ENCODE measurements at regions not wholly inside any gene's neighbourhood (a gene's known extent, or its start where the extent isn't known, plus 50 kb on each side); places are given as distances from the start of the nearest gene placed in this dataset.

- H3K4me1 ChIP-seq (ENCODE audit: insufficient read depth, low read length), result no peaks in the 10 kb centered on the region
- H3K27me3 ChIP-seq (ENCODE audit: insufficient read depth, low read length), result no peaks in the 10 kb centered on the region
- H3K4me2 ChIP-seq (ENCODE audit: insufficient read depth, insufficient read length, low read length), result no peak overlapping the region
- H3K18ac ChIP-seq (ENCODE audit: insufficient read length, low read depth, low read length), result no peak overlapping the region
- H4K91ac ChIP-seq (ENCODE audit: insufficient read length, low read depth, low read length), result no peak overlapping the region
- no peak overlapping the region for H4K8ac ChIP-seq (replicated peaks; ENCODE audit: insufficient read length, low read depth, low read length)
- no peaks in the 10 kb centered on the region for H3K36me3 Mint-ChIP-seq (ENCODE audit: insufficient read depth in 1 of 3, low read depth in 3 of 3)
- H2BK5ac ChIP-seq (ENCODE audit: insufficient read length, low read length), result no peak overlapping the region
- H2BK120ac ChIP-seq (ENCODE audit: low read depth, low read length, poor library complexity, severe bottlenecking), result no peak overlapping the region
- H2BK15ac ChIP-seq (ENCODE audit: low read depth, low read length), result no peak overlapping the region
- no peak overlapping the region for H3K23ac ChIP-seq (ENCODE audit: insufficient read length, low read depth, low read length)
- DNase-seq, result peak; percentile 56
- no peaks in the 10 kb centered on the region for H3K23me2 ChIP-seq (ENCODE audit: insufficient read length, low read depth, low read length, poor library complexity, severe bottlenecking)
- no peaks in the 10 kb centered on the region for H3K79me1 ChIP-seq (ENCODE audit: insufficient read depth, low read depth, low read length, poor library complexity, severe bottlenecking)
- H3K14ac ChIP-seq (ENCODE audit: insufficient read depth, low read length), result no peak overlapping the region
- no CpG with 5 or more reads among the region's 12 CpGs for WGBS (ENCODE audit: extremely low coverage, insufficient read length, low lambda C conversion rate)
- no peaks in the 10 kb centered on the region for H3K9me3 ChIP-seq (ENCODE audit: control insufficient read depth, low read depth, low read length)
- H3K4me1 Mint-ChIP-seq, result peaks cover 13 to 18% of the 10 kb centered on the region in 2 experiments
- TF ChIP-seq CTCF (conservative IDR thresholded peaks at IDR 0.05), result no peak
- peaks cover 2% of the 10 kb centered on the region; the same call in 1 of the 2 replicates for H3K27me3 Mint-ChIP-seq (ENCODE audit: low read depth)
- H3T11ph ChIP-seq (ENCODE audit: low read length), result no peak overlapping the region
- H3K79me2 ChIP-seq (ENCODE audit: insufficient read depth, low read length), result no peaks in the 10 kb centered on the region
- H3K9me3 Mint-ChIP-seq, result peaks cover 0 to 2% of the 10 kb centered on the region in 2 experiments; a peak in 1 of 5 replicates
- H3K27ac Mint-ChIP-seq, result peak overlapping the region in 2 of 3 experiments; percentile 84 to 87; a peak in 2 of 7 replicates
- no peak overlapping the region for H3K4me3 Mint-ChIP-seq
- no peak overlapping the region for H3K27ac ChIP-seq (ENCODE audit: insufficient read length, low read depth, low read length)
- no peak overlapping the region for H3K56ac ChIP-seq (ENCODE audit: insufficient read length, low read depth, low read length)
- no peak overlapping the region for H4K5ac ChIP-seq (ENCODE audit: insufficient read length, low read depth, low read length)
- no peak overlapping the region for H3K9ac ChIP-seq (ENCODE audit: extremely low read depth, insufficient read length, low read length)
- no peak overlapping the region for H2AFZ ChIP-seq (ENCODE audit: low read length)
- no peak overlapping the region for H2BK20ac ChIP-seq (ENCODE audit: low read depth, low read length, poor library complexity, severe bottlenecking)
- H2BK12ac ChIP-seq (ENCODE audit: insufficient read length, low read depth, low read length), result no peak overlapping the region
- no peaks in the 10 kb centered on the region for H4K20me1 ChIP-seq (ENCODE audit: control insufficient read depth, insufficient read depth, insufficient read length)
- no peak overlapping the region for H3K4ac ChIP-seq (ENCODE audit: low read depth, low read length)
- H2AK5ac ChIP-seq (ENCODE audit: insufficient read length, low read length), result no peak overlapping the region
Observed at GRCh38 chr13:26978081-26978860, 193.3 kb downstream of the USP12 start.
